B cell (primary cell): ENCODE measurements at regions not wholly inside any gene's neighbourhood (a gene's known extent, or its start where the extent isn't known, plus 50 kb on each side); places are given as distances from the start of the nearest gene placed in this dataset.

ENCODE experiments used
- ATAC-seq: fragments of 200-7000 bp; cut with Tn5 transposase; one replicate; pipeline ENCODE4 v1.10.0; 2021; ENCODE audit warnings: low read depth, mild to moderate bottlenecking, moderate number of reproducible peaks, moderate library complexity
- CTCF ChIA-PET: fragments of 350-600 bp; sonication (Branson Sonifier 250); formaldehyde crosslinking; loops from one replicate; lab custom pipeline; 2021; ENCODE audit warnings: antibody characterized with exemption, inconsistent platforms; lab: Charles Lee
- POLR2A ChIA-PET: fragments of 350-600 bp; sonication (Branson Sonifier 250); formaldehyde crosslinking; loops from one replicate; lab custom pipeline; 2021; ENCODE audit warnings: antibody characterized with exemption; lab: Charles Lee
- DNase-seq: peaks from one replicate; pipeline ENCODE4 v3.0.0; 2013
- H2AFZ ChIP-seq: 2 replicates; pipeline ENCODE4 v1.6.1; 2012; ENCODE audit warnings: mild to moderate bottlenecking, low read depth, low read length; ENCODE audit not compliant: insufficient read depth, poor library complexity, severe bottlenecking
- H3K27ac ChIP-seq, 2 donors: 1 replicate in 1 of 2; 2 replicates in 1 of 2; pipeline ENCODE4 v1.5.1; 2012 to 2013; ENCODE audit warnings: low read length in 2 of 2, mild to moderate bottlenecking in 2 of 2, moderate library complexity in 1 of 2
- H3K27me3 ChIP-seq, 4 experiments: fragments of 200-600 bp in 1 of 4; sonication (generic) in 1 of 4; replicated peaks in 1 of 4; 1 replicate in 2 of 4; 2 replicates in 2 of 4; pipeline versions ENCODE4 v1.6.1 to v1.7.0; 2013 to 2016; ENCODE audit warnings: low read length in 3 of 4, mild to moderate bottlenecking in 2 of 4, mixed read lengths in 1 of 4, moderate library complexity in 1 of 4; ENCODE audit not compliant: insufficient read depth in 4 of 4, control insufficient read depth in 3 of 4; ENCODE audit errors: control extremely low read depth in 1 of 4
- H3K36me3 ChIP-seq, 2 experiments: replicated peaks in 1 of 2; 1 replicate in 1 of 2; 2 replicates in 1 of 2; pipeline versions ENCODE4 v1.6.1 to v1.7.1; 2013; ENCODE audit warnings: low read length in 1 of 2; ENCODE audit not compliant: insufficient read depth in 2 of 2, control insufficient read depth in 1 of 2; ENCODE audit errors: control extremely low read depth in 1 of 2, extremely low read depth in 1 of 2
- H3K4me1 ChIP-seq, 2 donors: fragments of 200-600 bp in 1 of 2; sonication (generic) in 1 of 2; 1 replicate in 1 of 2; 2 replicates in 1 of 2; pipeline versions ENCODE4 v1.5.1 to v1.6.1; 2013 to 2017; ENCODE audit warnings: low read length in 2 of 2; ENCODE audit not compliant: control insufficient read depth in 2 of 2, insufficient read depth in 2 of 2
- H3K4me2 ChIP-seq: replicated peaks from 2 replicates; pipeline ENCODE3; 2012; ENCODE audit warnings: mild to moderate bottlenecking, low read depth, low read length; ENCODE audit not compliant: poor library complexity, severe bottlenecking
- H3K4me3 ChIP-seq, 5 experiments: fragments of 200-600 bp in 1 of 5; sonication (generic) in 1 of 5; 1 replicate in 3 of 5; 2 replicates in 2 of 5; pipeline versions ENCODE4 v1.5.1 to v1.7.0; 2011 to 2016; ENCODE audit warnings: low read length in 4 of 5, mild to moderate bottlenecking in 4 of 5, low read depth in 2 of 5, control low read depth in 1 of 5, moderate library complexity in 1 of 5; ENCODE audit not compliant: insufficient read depth in 1 of 5; ENCODE audit errors: control extremely low read depth in 1 of 5, extremely low read depth in 1 of 5
- H3K79me2 ChIP-seq: fragments of 200-600 bp; sonication (generic); one replicate; pipeline ENCODE4 v1.6.0; 2016; ENCODE audit warnings: low read length; ENCODE audit not compliant: control insufficient read depth, insufficient read depth
- H3K9ac ChIP-seq: fragments of 200-600 bp; sonication (generic); 2 replicates; pipeline ENCODE4 v1.6.1; 2017; ENCODE audit warnings: mild to moderate bottlenecking, low read length, moderate library complexity
- H3K9me3 ChIP-seq, 3 donors: one replicate each; pipeline versions ENCODE4 v1.6.1 to v1.7.1; 2013; ENCODE audit warnings: low read length in 2 of 3; ENCODE audit not compliant: control insufficient read depth in 2 of 3, insufficient read depth in 1 of 3; ENCODE audit errors: control extremely low read depth in 1 of 3
- H4K20me1 ChIP-seq: 2 replicates; pipeline ENCODE4 v1.6.0; 2012; ENCODE audit warnings: mild to moderate bottlenecking, low read length; ENCODE audit not compliant: insufficient read depth, control insufficient read depth, poor library complexity, severe bottlenecking
- H3K27ac Mint-ChIP-seq: one replicate; pipeline ENCODE4 v1.8.0; 2021; ENCODE audit warnings: mixed read lengths
- H3K27me3 Mint-ChIP-seq: one replicate; pipeline ENCODE4 v1.8.0; 2021; ENCODE audit warnings: mixed read lengths
- H3K4me1 Mint-ChIP-seq: one replicate; pipeline ENCODE4 v1.8.0; 2021; ENCODE audit warnings: mixed read lengths
- H3K4me3 Mint-ChIP-seq: one replicate; pipeline ENCODE4 v1.8.0; 2021; ENCODE audit warnings: mixed read lengths
- H3K9me3 Mint-ChIP-seq: one replicate; pipeline ENCODE4 v1.8.0; 2022; ENCODE audit warnings: mixed read lengths; ENCODE audit not compliant: insufficient read depth
- EZH2 ChIP-seq: IDR thresholded peaks from 2 replicates; pipeline ENCODE4 v1.6.1; 2012; ENCODE audit warnings: borderline replicate concordance, low read depth, mild to moderate bottlenecking, moderate library complexity, low read length; ENCODE audit not compliant: insufficient read depth, poor library complexity, severe bottlenecking
- WGBS: methylation state at CpG from one replicate; pipeline ENCODE4 v1.1.5; 2013; ENCODE audit warnings: missing lambda C conversion rate; ENCODE audit not compliant: insufficient coverage; 5-methylcytosine and 5-hydroxymethylcytosine counted together
- intact Hi-C: fragments of 100-400 bp; cut with micrococcal nuclease; formaldehyde crosslinking; loops from one replicate; pipeline ENCODE4 v1.10.0; 2022
- TF ChIP-seq, protein P1 (sequence below): fragments of 200-600 bp; IDR thresholded peaks from one replicate; pipeline ENCODE4 v1.8.0; 2022; ENCODE audit warnings: antibody characterized with exemption, mild to moderate bottlenecking

DNA sequence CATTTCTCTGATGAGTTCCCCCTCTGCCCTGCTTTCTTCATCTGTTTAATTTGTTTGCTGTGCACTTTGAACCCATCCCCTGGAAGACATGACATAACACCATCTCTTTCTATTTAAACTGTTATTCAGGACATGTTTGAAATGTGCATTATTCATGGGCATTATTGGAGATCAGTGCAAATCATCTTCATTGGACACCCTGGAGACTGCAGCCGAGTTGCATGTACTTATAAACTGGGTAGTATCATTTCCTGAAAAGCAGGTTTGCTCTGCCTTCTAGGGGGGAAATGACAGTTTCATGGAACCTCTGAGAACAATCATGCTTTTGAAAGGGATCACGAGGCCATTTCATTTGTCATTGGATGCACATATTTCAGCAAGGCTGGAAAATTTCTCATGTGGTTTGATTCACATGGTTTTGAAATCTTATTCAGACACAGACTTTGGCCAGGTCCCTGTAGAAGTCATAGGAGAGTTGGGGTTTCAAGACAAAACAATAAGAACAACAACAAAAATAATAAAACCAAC is 462.8 kb upstream of the MEX3C start:
- Histone ChIP-seq H3K4me3 (no peak overlapping the region), H3K4me2 (no peak overlapping the region), H3K9me3 (peaks cover 0 to 2% (median 0%) of the 10 kb centered on the region in 3 donors), H3K79me2 (no peaks in the 10 kb centered on the region), H3K36me3 (no peaks in the 10 kb centered on the region), H2AFZ (no peak overlapping the region), H4K20me1 (no peaks in the 10 kb centered on the region), H3K27me3 (no peaks in the 10 kb centered on the region), H3K9ac (no peak overlapping the region), H3K4me1 (no peaks in the 10 kb centered on the region), H3K27ac (no peak overlapping the region)
- Mint-ChIP-seq H3K4me3 (no peak overlapping the region), H3K27ac (no peak overlapping the region), H3K4me1 (peaks cover 5% of the 10 kb centered on the region), H3K9me3 (no peaks in the 10 kb centered on the region), H3K27me3 (peaks cover 26% of the 10 kb centered on the region)
- TF ChIP-seq, protein P1, sequence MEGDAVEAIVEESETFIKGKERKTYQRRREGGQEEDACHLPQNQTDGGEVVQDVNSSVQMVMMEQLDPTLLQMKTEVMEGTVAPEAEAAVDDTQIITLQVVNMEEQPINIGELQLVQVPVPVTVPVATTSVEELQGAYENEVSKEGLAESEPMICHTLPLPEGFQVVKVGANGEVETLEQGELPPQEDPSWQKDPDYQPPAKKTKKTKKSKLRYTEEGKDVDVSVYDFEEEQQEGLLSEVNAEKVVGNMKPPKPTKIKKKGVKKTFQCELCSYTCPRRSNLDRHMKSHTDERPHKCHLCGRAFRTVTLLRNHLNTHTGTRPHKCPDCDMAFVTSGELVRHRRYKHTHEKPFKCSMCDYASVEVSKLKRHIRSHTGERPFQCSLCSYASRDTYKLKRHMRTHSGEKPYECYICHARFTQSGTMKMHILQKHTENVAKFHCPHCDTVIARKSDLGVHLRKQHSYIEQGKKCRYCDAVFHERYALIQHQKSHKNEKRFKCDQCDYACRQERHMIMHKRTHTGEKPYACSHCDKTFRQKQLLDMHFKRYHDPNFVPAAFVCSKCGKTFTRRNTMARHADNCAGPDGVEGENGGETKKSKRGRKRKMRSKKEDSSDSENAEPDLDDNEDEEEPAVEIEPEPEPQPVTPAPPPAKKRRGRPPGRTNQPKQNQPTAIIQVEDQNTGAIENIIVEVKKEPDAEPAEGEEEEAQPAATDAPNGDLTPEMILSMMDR = no peak
- TF ChIP-seq EZH2 = no peak
- ATAC-seq (no peak), DNase-seq (no peak)
- intact Hi-C loops = no loop called here
- ChIA-PET CTCF (no interaction called here), POLR2A (no interaction called here)
- 56% methylated on average over 1 of the region's 2 CpGs for WGBS

DNA sequence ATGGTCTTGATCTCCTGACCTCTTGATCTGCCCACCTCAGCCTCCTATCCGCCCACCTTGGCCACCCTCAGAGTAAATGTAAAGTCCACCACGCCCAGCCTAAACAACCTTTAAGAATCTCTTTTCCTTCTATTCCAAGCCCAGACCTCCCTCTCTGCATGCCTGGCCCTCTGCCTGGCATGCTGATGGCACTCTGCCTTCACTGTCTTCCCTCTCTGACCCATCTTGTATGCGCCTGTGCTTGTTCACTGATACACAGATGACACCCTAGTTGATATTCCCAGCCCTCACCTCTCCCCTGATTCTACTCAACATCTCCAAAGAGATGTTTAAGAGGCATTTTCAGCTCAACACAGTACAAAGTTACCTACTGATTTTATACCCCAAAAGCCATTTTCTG is 466.8 kb upstream of the MEX3C start:
- no peaks in the 10 kb centered on the region for H3K9me3 Mint-ChIP-seq
- no peak overlapping the region for H3K4me3 ChIP-seq
- H3K9me3 ChIP-seq = no peaks in the 10 kb centered on the region
- no peak overlapping the region for H3K27ac Mint-ChIP-seq
- H2AFZ ChIP-seq = no peak overlapping the region
- no peak for DNase-seq
- ATAC-seq = no peak
- TF ChIP-seq, protein P1 = no peak
- TF ChIP-seq EZH2 = no peak
- H3K4me1 ChIP-seq = peaks cover 0 to 3% of the 10 kb centered on the region in 2 donors
- no peaks in the 10 kb centered on the region for H3K79me2 ChIP-seq
- POLR2A ChIA-PET = no interaction called here
- 92% methylated on average over 3 of the region's 3 CpGs for WGBS
- CTCF ChIA-PET = no interaction called here
- peaks cover 0 to 12% (median 1%) of the 10 kb centered on the region in 4 experiments for H3K27me3 ChIP-seq
- H3K27me3 Mint-ChIP-seq = peaks cover 44% of the 10 kb centered on the region
- no peak overlapping the region for H3K4me3 Mint-ChIP-seq
- H3K36me3 ChIP-seq = no peaks in the 10 kb centered on the region
- H3K9ac ChIP-seq = no peak overlapping the region
- intact Hi-C loops = no loop called here
- peaks cover 6% of the 10 kb centered on the region for H3K4me1 Mint-ChIP-seq
- H4K20me1 ChIP-seq = no peaks in the 10 kb centered on the region
- no peak overlapping the region for H3K4me2 ChIP-seq
- no peak overlapping the region for H3K27ac ChIP-seq
